DMS114 treated with DMSO at 0.1 percent for 48 hours (cell line): ENCODE measurements at regions not wholly inside any gene's neighbourhood (a gene's known extent, or its start where the extent isn't known, plus 50 kb on each side); places are given as distances from the start of the nearest gene placed in this dataset.

Experiments
- DNase-seq: peaks from one replicate; lab custom pipeline; 2025; ENCODE audit not compliant: unreplicated experiment; lab: John Stamatoyannopoulos, UW

DNA sequence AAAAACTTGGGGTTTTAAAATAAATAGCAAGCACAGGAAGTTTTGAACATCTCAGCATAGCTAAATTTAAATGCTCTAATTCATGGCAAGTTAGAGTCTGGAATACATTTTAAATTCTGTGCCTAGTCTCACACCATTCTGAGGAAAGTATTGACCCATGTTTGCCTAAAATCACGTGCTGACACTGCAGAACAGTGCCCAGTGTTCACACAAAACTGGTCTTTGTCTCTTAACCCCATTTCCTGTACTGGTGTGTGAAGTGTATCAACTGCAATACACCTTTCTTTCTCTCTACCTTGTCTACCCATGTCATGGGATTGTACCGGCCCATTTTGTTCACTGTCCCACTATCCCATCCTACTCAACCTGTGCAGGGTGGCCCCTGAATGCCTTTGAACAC is 749.7 kb upstream of the POM121L12 start:
- DNase-seq, result no peak

DNA sequence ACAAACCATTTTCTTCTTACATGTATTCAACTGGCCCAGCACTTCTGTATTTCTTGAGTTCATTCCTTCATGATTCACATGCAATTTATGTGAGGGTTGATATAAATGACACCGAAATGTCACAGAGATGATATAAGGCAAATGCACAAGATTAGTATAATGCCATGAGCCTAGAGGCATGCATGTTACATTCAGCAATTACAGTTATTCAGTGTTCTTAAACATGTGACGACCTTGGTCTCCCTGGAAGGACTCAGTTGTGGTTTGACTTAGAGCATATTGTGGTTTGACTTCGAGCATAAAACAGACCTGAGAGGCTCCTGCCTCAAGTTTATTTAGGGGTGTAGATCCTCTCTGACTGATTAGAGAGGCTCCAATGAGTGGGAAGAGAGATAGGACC is 752.1 kb upstream of the POM121L12 start:
- no peak for DNase-seq

GRCh38 chr7:52273685-52274610 is 761.5 kb upstream of the POM121L12 start:
- DNase-seq, result no peak

DNA sequence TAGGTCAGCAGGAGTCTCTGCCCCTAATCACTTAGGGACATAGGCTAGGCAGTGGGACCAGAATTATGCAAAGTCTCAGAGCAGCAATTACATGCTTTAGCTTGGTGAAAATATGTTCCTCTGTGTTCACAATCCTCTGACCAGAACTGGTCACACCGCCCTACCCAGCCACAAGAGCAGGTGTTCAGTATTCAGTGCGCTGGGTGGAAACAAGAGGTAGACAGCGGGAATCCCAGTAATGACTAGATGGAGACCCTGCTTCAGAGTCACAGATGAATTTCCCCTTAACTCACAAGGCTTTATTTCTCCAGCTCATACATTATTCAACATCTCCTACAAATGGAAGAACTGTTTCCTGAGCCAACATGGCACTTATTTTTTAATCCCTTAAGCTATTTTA is 763.7 kb upstream of the POM121L12 start:
- DNase-seq, result no peak

DNA sequence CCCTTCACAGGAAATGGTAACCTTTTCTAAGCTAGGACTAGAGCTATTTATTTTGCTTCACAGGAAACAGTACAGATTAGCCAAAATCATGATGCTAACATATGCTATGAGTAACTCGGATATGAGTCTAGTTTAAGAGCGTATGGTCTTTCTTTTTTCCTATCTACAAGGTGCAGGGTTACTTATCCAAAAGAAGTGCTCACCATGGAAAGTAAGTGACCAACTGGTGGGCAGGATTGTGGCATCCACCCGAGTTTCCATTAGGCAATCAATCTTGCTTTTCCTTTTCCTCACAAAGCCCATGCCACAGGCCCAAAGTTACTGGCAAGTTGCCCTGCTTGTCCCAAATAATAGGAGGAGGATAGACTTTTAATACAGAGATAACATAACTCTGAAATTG is 765.1 kb upstream of the POM121L12 start:
- DNase-seq, result no peak

GRCh38 chr7:52269669-52270068 is 765.8 kb upstream of the POM121L12 start:
- no peak for DNase-seq

GRCh38 chr7:52261057-52261456 is 774.4 kb upstream of the POM121L12 start:
- no peak for DNase-seq

- no peak for DNase-seq
Measured at GRCh38 chr7:52260046-52260665, 775.3 kb upstream of the POM121L12 start.

GRCh38 chr7:52257890-52258289 is 777.5 kb upstream of the POM121L12 start:
- DNase-seq, result no peak

- no peak for DNase-seq
Measured at GRCh38 chr7:52254396-52255010, 780.9 kb upstream of the POM121L12 start.

DNA sequence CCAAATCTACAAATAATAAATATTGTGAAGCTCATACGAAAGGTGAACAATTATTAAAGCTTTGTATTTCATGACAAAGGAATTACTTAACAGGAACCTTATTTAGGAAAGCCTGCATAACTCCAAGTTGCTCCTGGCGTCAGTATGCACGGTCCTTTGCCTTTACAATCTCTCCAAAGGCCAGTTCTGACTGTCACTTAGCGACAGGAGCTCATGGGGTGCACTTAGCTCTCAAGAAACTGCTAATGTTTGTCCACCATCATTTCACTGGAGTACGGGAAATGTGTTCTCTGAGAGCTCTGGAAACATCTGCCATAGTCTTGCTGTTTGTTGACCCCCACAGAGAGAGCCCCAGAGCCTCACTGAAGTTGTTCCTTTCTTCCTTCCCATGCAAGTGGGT is 781.5 kb upstream of the POM121L12 start:
- no peak for DNase-seq

DNA sequence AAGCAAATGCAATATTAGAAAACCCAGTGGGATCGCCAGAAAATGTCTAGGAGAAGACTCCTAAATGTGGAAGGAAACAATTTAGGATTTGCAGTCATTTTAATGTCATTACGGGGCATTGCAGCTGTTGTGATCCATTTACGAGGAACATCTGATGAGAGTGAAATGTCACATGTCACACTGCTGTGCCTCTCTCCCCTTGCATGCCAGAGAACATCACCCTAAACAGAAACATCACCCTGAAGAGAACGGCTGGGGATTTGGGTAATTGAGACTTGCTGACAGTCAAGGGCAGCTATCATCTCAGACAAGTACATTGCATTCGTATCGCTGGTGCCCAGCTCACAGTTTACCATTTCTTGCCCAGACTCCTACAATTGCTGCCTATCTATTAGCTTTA is 785.7 kb upstream of the POM121L12 start:
- DNase-seq, result no peak

DNA sequence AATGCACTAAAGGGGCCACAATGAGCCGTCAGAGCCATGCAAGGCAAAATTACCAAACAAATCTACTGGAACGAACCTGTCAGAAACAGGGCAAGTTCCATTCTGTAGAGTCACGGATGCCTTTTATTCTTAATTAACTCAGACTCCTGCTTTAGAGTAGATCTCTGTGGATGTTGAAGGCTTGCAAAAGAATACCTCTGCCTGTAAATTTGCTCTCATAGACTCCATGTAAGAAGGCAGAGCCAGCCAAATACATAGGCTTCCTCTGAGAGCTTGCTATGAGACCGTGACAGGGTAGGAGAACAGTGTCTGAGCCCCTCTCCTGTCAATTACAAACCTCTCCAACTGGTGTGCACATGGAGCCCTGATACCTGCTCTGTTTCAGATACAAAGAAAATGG is 787.9 kb upstream of the POM121L12 start:
- DNase-seq, result no peak

DNA sequence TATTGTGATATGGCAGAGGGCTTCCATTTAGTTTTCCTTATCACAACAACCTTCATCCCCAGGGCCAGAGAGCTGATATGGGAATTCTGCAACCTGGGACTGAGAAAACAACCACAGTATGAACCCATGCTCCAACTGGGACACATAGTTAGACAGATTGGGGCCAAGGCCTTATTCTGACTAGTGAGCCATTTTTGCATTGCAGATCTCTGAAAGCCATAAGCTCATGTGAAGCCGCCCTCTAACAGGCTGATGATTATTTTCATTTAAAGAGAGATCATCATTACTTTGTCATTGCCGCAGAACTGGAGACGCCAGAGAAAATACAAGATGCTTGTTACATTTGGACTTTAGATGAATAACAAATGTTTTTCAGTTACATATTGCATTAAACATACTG is 791.7 kb upstream of the POM121L12 start:
- DNase-seq, result no peak

- no peak for DNase-seq
Measured at GRCh38 chr7:52233248-52233647, 802.2 kb upstream of the POM121L12 start.

- no peak for DNase-seq
Measured at GRCh38 chr7:52211930-52212329, 823.5 kb upstream of the POM121L12 start.

DNA sequence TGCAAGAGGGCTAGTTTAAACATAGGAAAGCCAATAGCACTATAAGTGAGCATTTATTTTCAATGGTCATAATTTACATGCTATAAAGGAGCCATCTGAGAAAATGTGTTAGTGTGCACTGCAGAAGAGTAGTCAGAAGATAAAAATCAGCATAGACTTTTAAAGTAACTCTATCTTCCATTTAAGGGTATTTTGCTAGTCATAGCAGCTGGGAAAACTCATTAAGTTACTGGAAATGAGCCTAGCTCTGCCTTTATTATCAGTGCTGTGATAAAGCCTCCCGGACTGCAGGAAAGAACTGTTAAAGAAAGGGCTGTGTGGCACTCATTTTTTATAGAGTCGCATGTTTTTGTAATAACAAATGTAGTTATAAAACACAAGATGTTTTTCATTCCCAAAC is 825.8 kb upstream of the POM121L12 start:
- no peak for DNase-seq

GRCh38 chr7:52197221-52197620 is 838.2 kb upstream of the POM121L12 start:
- no peak for DNase-seq

DNA sequence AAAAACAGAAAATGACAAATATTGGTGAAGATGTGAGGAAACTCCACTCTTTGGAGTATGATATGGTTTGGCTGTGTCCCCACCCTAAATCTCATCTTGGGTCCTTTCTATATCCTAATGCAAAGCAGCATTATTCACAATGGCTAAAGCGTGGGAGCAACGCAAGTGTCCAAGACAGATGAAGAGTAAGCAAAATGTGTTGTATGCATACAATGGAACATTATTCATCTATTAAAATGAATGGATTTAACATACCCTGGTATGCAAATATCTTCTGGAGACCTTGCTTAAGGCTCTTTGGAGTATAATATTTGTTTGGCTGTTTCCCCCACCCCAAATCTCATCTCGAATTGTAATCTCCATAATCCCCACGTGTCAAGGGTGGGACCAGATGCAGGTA is 839.8 kb upstream of the POM121L12 start:
- DNase-seq, result no peak

DNA sequence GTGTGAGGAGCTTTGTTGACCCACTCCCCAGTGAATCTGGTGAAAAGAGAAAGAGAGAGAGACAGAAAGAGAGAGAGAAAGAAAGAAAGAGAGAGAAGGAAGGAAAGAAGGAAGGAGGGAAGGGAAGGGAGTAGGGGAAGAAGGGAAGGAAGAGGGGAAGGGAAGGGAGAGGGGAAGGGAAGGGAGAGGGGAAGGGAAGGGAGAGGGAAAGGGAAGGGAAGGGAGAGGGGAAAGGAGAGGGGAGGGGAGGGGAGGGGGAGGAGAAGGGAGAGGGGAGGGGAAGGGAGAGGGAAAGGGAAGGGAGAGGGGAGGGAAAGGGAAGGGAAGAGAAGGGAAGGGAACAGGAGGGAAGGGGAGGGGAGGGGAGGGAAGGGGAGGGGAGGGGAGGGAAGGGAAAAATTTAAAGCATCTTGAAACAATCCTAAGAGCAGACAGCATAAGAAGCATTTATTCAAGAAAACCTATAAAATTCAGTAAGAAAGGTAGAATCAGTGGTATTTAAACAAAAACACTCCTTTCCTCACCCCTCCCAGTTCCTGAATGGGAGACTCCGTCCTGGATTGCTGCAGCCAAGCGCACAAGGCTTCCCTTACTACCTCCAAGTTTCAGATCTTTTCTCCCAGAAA is 846.2 kb upstream of the POM121L12 start:
- no peak for DNase-seq

- no peak for DNase-seq
Measured at GRCh38 chr7:52184006-52184703, 851.3 kb upstream of the POM121L12 start.
